ENCODE measurements at regions not wholly inside any gene's neighbourhood (a gene's known extent, or its start where the extent isn't known, plus 50 kb on each side); places are given as distances from the start of the nearest gene placed in this dataset.

DNA sequence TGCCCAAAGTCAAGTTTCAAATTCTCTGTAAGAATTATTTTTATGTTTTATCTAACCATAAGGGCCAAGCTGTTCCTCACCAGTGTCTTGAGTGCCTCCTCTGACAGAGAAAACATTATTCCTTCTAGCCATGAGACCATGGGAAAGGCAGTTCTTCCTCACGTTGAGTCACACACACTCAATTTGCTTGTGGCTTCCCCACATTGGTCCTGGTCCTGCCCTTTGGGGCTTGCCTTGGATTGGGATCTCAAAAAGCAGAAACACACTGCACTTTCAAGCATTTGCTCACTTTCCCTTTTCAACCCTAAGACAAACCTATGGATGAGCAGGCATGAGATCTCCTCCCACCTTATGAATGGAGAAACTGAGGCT, 248.3 kb upstream of the IGFBP3 start:
- no peak for DNase-seq (ENCODE audit: low read depth)

DNA sequence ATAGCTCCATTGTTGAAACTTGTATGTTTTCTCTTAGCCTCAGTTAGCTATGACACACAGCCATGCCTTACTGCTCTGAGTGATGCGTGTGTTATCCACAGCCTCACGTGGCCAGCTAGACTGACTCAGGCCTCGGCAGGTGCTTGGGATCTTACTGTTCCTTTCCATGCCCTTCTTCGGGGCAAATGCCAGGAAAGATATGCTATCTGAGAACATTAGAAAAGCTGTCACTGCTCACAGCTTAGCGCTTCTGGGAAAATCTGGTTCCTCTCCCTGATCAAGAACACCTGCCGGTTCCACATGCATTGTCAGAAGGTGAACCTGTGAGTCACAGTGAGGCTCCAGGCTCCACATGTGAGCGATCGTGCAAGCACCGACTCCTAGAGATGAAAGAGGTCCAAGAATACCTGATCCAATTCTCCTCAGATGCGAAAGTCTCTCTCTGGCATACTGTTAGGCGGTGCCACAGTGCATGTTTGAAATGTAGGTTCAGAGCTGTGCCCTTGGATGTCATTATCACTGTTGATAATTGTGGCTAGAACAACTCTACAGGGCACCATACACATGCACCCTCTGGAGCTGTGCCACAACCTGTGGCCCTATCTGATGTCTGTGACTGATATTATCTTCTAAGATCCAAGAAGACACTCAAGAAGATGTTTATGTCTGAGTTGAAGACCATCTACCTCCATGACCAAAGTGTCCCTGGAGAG, 247.8 kb upstream of the IGFBP3 start:
- peak; percentile 60 for DNase-seq (ENCODE audit: low read depth)

DNA sequence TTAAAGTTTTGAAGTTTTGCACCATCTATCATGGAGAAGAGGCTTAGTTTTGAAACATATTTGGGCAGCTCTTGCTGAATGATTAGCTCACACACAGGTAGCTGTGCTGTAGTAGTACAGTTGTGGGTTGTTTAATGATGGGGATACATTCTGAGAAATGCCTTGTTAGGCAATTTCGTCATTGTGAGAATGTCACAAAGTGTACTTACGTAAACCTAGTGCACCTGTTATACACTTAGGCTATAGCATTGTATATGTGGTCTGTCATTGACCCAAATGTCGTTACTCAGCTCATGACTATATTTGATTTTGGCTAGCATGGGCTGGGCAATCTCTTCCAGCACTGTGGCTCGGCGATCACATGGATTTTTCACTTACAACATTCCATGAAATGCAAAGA, 247.2 kb upstream of the IGFBP3 start:
- no peak for DNase-seq (ENCODE audit: low read depth)

DNA sequence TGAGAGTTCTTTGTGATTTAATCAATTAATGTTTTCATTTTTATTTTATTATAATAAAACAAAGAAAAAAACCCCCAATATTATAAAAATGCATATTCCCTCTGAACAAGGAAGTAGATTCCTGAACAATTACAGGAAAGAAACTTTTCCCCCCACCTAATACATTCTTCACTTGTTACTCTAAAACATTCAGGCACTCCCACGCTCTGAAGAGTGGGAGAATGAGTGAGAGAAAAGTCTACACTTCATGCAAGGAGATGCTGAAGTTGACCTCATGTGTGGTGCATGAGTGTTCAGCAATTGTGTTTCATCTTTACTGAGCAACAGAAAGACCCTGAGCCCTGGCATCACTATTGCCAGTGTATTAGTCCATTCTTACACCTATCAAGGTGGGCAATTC, 244.2 kb upstream of the IGFBP3 start:
- peak; percentile 13 for DNase-seq (ENCODE audit: low read depth)

DNA sequence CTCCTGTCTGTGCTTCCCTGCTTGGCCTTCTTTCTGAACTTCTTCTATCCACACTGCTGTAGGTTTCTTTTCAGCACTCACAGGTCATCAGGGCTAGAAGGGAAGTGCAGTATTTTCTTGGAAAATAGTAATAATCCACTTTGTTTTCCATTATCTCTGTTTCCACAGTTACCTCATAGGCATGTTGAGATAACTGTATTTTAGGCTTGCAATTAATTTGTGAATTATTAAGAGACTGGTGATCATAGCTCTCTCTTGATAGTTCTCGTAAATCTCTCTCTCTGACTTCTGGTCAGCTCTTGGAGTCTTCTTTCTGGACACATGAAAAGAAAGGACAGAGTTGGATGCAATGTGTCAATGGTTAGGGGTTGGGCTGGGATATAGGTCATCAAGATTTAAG, 243.6 kb upstream of the IGFBP3 start:
- no peak for DNase-seq (ENCODE audit: low read depth)

DNA sequence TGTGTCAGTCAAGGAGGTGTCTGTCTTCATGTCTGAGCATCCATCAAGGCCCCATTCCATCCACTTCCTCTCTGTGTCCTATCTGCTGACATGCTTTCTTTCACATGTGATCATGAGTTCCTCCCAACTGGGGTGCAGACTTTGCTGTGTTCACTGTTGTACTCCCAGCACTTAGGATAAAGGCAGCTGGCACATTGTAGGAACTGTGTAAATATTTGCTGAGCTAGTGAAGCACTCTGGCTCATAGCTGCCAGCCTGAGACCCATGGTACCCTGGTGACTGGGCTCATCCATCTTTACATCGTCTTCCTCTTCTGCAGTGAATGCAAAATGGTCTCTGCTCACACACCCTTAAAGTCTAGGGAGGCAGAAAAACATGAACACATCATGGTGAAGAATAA, 242.2 kb upstream of the IGFBP3 start:
- DNase-seq (ENCODE audit: low read depth), result no peak

DNA sequence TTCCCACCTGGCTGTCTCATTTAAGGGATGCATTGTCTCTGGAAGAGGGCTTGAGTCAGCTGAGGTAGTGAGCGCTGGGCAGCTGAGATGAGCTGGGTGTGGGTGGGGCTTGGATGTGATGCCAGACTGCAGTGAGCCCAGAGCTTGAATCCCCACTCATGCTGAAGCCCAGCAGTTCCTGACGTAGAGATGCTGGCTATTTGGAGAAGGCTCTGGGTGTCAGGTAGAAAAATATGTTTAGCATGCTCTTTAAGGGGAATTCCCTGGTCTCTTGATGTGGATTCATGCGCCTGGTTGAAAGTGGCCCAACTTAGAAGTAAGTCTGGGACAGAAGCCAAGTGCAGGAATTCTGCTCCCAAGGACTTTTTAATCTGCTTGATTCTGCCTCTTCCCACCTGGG, 241.5 kb upstream of the IGFBP3 start:
- DNase-seq (ENCODE audit: low read depth), result peak; percentile 55

DNA sequence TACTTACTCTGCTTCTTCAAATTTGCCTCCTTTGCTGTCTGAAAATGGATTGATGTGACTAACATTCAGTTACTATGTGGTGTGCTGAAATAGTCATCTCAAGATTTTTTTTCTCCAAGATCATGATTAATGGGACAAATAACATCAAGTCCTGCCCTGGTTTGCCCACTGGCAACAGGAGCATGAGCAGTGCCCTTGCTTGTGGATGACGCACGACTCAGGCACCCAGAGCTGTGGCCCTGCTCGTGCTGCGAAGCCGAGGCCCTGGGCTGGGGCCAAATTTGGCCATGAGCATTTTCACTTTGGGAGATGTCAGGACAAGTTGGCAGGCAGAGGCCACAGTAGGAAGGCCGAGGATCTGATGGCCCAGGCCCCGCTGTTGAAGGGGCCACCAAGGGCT, 239.8 kb upstream of the IGFBP3 start:
- peak; percentile 94 for DNase-seq (ENCODE audit: low read depth)

DNA sequence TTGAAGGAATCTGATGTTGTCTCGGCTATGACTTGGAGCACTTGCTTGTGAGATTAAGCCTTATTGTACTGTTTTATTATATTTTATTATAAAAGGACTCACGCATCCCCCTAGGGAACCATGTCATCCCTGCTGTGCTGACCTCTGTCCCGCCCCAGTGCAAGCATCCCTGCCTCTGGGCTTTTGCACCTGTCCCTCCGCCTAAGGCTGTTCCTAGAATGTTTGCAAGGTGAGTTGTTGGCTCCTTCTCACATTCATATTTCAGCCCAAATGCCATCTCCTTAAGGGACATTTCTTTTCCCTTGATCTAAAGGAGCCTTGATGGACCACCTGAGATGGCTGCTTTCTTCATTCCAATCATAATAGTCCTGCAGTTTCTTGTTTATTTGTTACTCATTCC, 236.9 kb upstream of the IGFBP3 start:
- no peak for DNase-seq (ENCODE audit: low read depth)

DNA sequence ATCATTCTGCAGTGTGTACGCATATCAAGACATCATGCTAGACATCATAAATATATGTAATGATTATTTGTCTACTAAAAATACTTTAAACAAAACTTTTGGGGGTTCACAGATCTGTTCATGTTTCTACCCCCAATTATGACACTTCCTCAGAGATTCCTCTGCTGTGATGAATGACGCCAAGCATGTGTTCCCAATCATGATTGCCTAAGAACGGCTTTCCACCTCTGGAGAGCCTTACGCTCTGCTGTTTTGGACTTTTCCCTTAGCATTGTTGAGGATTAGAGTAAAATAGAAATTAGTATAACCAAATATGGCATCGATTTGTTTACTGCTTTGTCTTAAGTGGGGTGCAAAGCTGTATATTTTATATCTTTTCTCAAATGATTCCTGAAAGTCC, 236.3 kb upstream of the IGFBP3 start:
- no peak for DNase-seq (ENCODE audit: low read depth)

DNA sequence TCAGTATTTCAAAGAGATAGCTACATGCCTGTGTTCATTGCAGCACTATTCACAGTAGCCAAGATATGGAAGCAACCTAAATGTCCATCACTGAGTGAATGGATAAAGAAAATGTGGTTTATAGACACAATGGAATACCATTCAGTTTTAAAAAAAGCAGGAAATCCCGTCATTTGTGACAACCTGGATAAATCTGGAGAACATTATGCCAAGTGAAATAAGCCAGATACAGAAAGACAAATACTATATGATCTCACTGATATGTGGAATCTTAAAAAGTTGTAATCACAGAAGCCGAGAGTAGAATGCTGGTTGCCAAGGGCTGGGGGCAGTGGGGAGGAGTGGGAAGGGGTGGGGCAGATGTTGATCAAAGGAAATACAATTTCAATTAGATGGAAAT, 235.8 kb upstream of the IGFBP3 start:
- no peak for DNase-seq (ENCODE audit: low read depth)

DNA sequence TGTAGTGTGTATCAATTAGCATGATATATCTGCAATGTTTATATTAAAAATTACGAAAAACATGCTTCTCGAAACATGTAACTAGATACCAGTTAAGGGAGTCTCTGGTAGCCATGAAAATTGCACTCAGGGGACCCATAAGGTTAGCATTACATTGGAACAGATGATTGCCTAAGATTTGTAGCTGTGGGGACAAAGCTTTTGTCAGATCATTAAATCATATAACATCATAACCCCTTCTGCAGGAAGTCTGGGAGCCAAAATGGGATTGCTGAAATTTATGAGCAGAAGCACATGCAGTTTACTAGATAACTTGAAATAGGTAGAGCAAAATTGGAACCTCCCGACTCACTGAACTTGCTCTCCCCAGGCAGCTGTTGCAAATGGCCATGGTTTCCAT, 235.0 kb upstream of the IGFBP3 start:
- no peak for DNase-seq (ENCODE audit: low read depth)

DNA sequence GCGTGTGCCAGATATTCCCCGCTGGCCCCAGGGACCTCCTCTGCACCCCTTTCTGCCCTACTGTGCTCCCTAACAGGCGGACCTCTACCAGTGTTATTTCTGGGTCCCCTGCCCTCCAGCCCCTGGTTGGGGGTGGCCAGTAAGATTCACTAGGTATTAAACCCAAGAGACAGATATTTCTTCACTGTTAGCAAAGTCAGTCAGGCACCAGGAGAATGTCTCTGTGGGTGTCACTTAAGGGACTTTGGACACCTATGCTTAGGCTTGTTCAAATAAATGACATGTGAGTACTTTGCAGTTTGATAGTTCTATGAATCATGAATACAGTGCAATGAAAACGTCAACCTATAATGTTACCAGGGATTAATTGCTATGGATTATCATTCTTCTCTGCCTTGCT, 234.3 kb upstream of the IGFBP3 start:
- no peak for DNase-seq (ENCODE audit: low read depth)

DNA sequence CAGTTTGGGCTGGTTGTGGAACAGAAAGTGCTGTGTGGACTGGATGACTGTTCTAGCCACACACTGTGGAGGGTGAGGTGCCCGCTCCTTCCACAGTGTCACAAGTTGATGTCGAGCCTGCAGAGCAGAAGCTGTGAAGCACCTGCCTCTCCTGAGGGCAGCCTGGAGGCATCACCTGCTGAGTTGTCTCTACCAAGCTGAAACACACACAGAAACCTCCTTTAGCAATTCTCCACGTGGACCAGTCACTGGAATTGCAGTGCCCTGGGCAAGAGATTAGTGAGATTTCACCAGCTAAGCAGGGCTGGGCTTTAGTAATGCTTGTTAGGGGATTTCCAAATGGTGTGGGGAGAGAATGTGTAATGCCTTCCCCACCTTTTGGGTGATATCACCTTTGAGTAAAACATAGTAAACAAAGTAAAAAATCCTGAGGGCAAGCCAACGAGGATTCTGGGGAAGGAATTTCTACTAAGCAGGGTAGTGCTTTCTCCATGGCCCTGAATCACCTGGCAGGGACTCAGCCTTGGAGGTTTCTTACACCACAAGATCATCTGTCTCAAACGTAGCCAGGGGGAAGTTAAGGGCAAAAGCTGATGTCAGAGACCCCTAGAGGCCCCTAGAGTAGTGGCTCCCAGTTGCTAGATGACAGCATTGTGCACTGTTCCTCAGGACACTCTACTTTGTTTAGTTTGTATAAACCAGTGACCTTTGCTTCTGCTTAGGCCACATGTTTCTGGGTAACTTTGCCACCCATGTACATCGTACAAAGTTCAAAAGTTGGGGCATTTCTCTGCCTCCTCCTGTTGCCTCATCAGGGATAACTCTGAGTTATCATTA, 233.1 kb upstream of the IGFBP3 start:
- peak; percentile 65 for DNase-seq (ENCODE audit: low read depth)

DNA sequence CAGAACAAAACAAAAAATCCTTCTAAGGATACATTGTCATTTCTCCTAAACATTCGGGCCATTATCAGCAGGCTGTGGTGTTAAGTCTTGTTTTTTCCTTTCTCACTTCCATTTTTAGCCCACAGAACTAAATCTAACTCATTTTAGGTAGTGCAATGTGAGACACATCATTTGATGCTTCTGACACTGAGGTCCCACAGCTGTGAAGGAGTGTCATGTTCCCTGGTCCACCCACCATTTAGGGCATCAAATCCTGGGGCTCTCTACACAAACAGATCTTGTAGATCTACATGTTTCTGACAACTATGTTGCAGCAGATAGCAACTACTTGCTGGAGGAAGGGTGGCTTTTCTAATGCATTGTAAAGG, 232.5 kb upstream of the IGFBP3 start:
- DNase-seq (ENCODE audit: low read depth), result no peak

DNA sequence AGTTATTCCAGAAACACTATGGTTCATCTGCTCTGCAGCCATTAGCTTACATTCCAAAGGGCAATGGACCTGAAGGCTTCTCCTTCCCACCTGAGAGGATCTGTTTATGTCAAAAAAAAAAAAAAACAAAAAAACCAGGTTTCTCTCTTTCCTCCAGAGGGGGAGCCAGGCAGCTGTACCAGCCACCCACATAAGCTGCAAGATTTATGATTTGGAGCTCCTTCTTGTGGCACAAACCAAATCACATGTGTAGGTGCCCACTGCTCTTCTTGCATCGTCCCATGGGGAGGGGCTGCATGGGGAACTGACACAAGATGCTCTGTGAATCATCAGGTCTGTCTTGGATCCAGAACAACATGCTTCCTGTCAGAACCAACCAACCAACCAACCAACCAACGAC, 231.6 kb upstream of the IGFBP3 start:
- peak; percentile 25 for DNase-seq (ENCODE audit: low read depth)

DNA sequence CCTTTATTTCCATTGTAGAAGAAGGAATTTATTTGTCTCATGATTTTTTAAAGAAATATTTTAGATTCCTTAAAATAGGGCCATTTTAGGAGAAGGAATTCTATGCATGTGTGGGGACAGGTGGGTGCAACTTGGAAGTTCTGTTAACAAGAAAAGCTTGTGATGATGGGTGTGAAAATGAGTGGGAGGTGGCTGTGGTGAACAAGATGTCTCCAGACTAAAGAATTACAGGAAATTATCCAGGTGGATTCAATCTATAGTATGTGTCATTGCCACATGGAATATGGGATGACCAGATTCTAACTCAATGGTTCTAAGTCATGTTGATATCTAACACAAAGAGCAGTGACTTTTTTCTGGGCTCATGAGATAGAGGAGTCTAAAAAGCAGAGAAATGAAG, 229.6 kb upstream of the IGFBP3 start:
- no peak for DNase-seq (ENCODE audit: low read depth)

DNA sequence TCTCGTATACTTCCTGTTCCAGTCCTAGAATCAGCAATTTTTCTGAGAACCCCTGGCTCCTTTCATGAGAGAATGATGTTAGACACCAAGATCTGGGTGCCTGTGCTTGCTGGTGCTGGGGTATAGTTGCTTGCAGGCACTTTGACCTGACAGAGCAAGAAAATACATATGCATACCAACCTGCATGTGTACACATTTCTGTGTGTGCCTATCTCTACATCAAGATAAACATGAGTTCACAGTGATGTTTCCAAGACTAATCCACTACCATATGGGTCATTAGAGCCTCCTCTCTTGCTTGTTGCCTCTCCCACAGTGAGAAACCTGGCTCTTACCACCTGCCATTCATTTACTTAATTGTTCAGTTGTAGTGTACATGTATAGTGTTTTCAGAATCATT, 229.1 kb upstream of the IGFBP3 start:
- no peak for DNase-seq (ENCODE audit: low read depth)

DNA sequence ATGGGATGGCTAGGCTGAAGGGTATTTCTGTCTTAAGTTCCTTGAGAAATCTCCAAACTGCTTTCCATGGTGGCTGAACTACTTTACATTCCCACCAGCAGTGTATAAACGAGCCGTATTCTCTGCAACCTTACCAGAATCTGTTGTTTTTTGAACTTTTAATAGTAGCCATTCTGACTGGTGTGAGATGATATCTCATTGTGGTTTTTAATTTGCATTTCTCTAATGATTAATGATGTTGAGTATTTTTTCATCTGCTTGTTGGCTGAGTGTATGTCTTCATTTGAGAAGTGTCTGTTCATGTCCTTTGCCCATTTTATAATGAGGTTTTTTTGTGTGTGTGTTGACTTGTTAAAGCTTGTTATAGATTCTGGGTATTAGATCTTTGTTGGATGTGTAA, 226.8 kb upstream of the IGFBP3 start:
- no peak for DNase-seq (ENCODE audit: low read depth)

DNA sequence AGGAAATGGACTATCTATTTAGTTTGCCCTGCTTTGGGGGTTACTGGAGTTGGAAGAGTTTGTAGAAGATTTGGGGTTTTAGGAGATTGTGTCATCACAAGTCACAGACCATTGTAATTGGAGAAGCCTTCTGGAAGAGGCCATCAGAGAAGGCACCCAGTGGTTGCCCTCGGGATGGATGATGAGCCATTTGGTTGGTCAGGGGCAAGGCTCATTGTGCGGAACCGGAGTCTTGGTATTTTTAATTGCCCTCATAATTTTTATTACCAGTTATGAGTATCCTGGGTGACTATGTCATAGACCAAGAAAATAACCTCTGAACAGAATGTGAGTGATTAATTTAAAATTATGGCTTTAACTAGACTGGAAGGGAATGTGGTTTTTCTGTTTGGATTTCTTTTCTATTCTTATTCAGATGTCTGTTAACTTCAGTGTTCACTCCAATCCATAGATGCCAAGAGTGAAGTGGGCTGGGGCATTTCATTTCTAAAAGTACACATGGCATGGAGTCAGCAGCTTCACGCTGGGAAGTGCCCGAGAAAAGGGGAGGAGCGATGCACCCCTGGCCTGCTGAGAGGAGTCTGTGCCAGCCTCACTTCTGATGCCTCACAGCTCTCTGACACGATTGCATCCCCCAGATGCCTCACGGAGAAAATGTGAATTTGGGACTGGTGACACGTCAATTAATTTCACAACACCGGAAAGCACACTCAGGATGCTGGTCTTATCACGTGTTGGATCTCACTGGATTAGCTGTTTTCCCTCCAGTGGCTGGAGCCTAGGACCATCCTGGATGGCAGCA, 225.6 kb upstream of the IGFBP3 start:
- DNase-seq (ENCODE audit: low read depth), result peak; percentile 90

DNA sequence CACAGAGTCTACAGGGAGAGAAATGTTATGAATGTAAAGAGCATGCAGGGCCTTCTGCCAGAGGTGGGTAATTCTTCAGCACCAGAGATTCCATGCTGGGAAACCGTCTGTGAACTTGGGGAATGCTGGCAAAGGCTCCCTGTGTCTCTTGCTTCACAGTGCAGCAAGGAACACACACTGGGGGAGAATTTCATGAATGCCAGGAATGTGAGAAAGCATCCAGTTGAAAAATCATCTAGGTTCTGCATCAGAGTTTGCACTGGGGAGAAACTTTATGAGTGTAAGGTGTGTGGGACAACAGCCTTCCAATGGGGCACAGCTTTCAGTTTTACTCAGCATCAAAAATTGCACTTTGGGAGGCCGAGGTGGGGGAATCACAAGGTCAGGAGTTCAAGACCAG, 224.3 kb upstream of the IGFBP3 start:
- peak; percentile 94 for DNase-seq (ENCODE audit: low read depth)

DNA sequence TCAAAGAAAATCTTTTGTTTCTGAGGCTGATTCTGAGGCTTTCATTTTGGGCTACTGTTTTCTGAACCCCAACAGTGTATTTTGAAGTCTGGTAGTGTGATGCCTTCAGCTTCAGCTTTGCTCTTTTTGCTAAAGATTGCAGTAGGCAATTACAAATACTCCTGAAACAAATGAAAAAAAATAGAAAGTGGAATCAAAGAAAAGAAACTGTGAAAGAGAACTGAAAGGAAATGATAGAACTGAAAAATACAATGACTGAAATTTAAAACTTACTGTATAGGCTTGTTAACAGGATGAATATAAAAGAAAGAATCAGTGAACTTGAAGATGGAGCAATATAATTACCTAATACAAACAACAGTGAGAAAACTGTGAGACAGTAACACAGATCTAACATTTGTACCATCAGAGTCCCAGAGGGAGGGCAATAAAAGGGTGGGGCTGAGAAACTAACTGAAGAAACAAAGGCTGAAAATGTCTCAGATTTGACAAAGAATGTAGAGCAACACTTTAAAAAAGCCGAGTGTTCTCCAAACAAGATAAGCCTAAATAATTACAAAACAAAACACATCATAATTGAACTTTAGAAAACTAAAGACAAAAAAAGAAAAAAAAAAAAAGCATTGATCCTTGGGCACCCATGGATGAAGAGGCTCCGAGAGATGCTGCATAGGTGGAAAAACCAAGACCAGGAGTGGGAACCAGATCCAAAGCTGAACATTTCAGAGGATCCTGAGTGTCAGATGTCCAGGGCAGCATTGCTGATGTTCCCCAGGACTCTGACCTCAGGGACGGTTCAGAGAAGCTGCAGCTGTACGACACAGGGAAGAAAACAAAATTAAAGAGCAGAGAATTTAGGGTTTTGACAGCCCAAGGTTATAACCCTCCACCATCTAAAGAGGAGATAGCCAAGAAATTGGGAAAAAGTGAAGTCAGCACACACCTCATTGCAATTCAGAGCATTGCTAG, 223.2 kb upstream of the IGFBP3 start:
- DNase-seq (ENCODE audit: low read depth), result no peak
